ACC112 (cell line): ENCODE measurements at regions not wholly inside any gene's neighbourhood (a gene's known extent, or its start where the extent isn't known, plus 50 kb on each side); places are given as distances from the start of the nearest gene placed in this dataset.
"Not testable (repeated sequence)": the region's sequence is repeated elsewhere in the genome, so short reads cannot be mapped to it uniquely, and the experiment has no call there.

ENCODE experiments used
- H2AFZ ChIP-seq: fragments of 200-600 bp; sonication (generic); one replicate; pipeline ENCODE4 v1.6.0; 2017; ENCODE audit warnings: antibody characterized with exemption, low read length; ENCODE audit not compliant: unreplicated experiment
- H3K27ac ChIP-seq: fragments of 200-600 bp; sonication (generic); 2 replicates; pipeline ENCODE4 v1.5.1; 2014; ENCODE audit warnings: low read depth, mild to moderate bottlenecking, antibody characterized with exemption, low read length, moderate library complexity
- H3K27me3 ChIP-seq: fragments of 200-600 bp; sonication (generic); 2 replicates; pipeline ENCODE4 v1.6.1; 2014; ENCODE audit warnings: mild to moderate bottlenecking, antibody characterized with exemption, low read length, moderate library complexity, mixed read lengths; ENCODE audit not compliant: insufficient read depth
- H3K36me3 ChIP-seq: fragments of 200-600 bp; sonication (generic); 2 replicates; pipeline ENCODE4 v1.6.1; 2016; ENCODE audit warnings: mild to moderate bottlenecking, antibody characterized with exemption, low read length, moderate library complexity, mixed read lengths; ENCODE audit not compliant: insufficient read depth
- H3K4me1 ChIP-seq: fragments of 200-600 bp; sonication (generic); one replicate; pipeline ENCODE4 v1.6.1; 2016; ENCODE audit warnings: low read length, mixed read lengths; ENCODE audit not compliant: insufficient read depth, unreplicated experiment, control insufficient read depth
- H3K4me3 ChIP-seq: fragments of 200-600 bp; sonication (generic); 2 replicates; pipeline ENCODE4 v1.5.1; 2014; ENCODE audit warnings: mild to moderate bottlenecking, low read depth, low read length
- H3K79me2 ChIP-seq: fragments of 200-600 bp; sonication (generic); one replicate; pipeline ENCODE4 v1.6.0; 2016; ENCODE audit warnings: low read length; ENCODE audit not compliant: control insufficient read depth, unreplicated experiment, insufficient read depth

DNA sequence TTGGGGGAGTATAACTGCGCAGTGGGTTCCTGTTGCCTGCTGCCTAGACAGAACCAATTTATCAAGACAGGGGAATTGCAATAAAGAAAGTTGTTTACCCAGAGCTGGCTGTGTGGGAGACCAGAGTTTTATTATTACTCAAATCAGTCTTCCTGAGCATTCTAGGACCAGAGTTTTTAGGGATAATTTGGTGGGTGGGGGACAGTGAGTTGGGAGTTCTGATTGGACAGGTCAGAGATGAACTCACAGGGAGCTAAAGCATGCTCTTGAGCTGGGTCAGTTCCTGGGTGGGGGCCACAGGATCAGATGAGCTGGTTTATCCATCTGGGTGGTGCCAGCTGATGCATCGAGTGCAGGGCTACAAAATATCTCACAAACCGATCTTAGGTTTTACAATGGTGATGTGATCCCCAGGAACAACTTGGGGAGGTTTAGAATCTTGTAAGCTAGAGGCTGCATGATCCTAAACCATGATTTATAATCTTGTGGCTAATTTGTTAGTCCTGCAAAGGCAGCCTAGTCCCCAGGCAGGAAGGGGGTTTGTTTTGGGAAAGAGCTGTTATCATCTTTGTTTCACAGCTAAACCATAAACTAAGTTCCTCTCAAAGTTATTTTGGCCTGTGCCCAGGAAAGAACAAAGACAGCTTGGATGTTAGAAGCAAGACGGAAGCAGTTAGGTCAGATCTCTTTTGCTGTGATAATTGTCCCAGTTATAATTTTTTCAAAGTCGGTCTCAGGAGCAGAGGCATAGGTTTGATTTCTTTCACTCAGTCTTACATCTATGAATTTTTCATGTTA, 146.8 kb downstream of the PPIAL4G start:
- H2AFZ ChIP-seq, H3K79me2 ChIP-seq, H3K27me3 ChIP-seq, H3K36me3 ChIP-seq, H3K4me3 ChIP-seq: not testable (repeated sequence)
- Histone ChIP-seq H3K27ac (peak overlapping the region; percentile 28), H3K4me1 (peaks cover 23% of the 10 kb centered on the region)

DNA sequence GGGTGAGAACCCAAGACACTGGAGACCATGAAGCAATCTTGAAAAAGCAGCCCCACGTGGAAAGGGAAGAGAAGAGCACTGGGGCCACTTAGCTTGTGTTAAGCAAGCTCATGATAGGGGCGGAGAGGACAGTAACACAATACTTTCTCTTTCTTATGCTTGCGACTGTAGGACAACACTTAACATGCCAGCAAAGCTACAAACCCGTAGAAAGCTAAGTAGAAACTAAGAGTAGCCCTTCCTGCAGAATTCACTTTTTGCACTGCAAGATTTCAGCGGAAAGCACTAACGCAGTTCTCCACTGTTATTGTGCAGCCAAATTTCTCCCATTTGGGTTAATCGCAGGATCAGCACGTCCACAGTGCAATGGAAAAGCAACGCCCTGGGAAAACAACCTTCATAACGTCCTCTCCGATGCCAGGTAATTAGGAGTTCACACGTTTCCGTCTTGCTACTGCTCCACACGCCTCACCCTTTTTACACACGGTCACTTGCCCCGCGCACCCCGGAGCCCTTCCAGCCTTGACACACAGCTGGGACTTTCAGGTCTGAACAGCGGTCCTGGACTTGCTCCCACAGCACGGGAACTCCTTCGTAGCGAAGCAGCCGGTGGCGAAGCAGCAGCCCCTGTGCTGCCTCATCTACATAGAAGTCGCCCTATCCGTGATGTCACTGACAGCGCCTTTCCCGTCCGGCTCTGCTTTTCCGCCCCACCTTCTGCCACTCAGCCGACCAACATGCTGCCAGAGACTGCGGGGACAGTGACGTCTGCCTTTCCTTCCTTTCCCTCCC, 148.6 kb downstream of the PPIAL4G start:
- H3K27ac ChIP-seq: peak overlapping the region; percentile 84
- no peaks in the 10 kb centered on the region for H3K79me2 ChIP-seq
- H2AFZ ChIP-seq: peak overlapping the region; percentile 65
- H3K4me3 ChIP-seq: peak overlapping the region; percentile 77
- peaks cover 3% of the 10 kb centered on the region; the same call in 1 of the 2 replicates for H3K27me3 ChIP-seq
- H3K36me3 ChIP-seq: no peaks in the 10 kb centered on the region
- H3K4me1 ChIP-seq: peaks cover 23% of the 10 kb centered on the region

DNA sequence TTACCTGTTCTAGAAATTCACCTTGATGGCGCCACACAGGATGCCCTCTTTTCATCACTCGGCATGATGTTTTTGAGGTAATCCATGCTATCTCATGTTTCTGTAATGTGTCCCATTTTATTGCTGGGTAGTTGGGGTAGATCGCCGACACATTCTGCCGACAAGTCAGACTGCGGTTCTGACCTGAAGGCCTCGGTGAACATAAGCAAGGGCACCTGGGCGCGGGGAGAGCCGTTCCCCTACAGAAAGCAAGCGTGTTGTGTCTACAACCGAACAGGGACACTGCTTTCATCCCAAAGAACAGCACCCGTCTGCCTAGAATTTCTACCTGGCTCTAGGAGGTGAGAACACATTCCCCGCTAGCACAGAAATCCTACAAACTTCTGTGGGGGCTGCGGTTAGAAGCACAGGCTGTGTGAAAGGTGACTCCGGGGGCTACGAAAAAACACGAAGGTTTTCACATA, 149.2 kb downstream of the PPIAL4G start:
- Histone ChIP-seq H3K36me3 (no peaks in the 10 kb centered on the region), H3K27me3 (peaks cover 10% of the 10 kb centered on the region; the same call in 1 of the 2 replicates), H3K4me3 (peak overlapping the region; percentile 77), H2AFZ (peak overlapping the region; percentile 62), H3K27ac (peak overlapping the region; percentile 84), H3K4me1 (peaks cover 23% of the 10 kb centered on the region), H3K79me2 (no peaks in the 10 kb centered on the region)

DNA sequence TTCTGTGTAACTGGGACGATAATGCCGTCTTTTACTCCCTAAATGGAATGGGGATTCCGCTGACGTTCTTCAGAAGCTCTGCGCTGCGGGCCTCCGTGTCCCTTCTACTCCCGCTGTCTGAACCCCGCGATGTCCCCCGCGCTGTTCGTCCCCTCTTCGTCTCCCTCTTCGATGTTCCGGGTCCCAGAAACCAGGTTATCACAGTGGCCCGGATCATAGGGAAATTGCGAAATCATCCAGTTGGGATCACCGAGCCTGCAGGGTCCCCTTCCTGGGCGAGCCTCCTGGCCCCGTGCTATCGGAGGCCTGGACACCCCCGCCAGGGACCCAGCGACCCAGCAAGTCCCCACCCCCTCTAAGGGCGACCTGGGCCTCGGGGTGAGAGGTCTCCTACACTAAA, 154.2 kb downstream of the PPIAL4G start:
- no peak overlapping the region for H3K4me3 ChIP-seq
- H3K27me3 ChIP-seq: peaks cover 16% of the 10 kb centered on the region; the same call in 1 of the 2 replicates
- no peaks in the 10 kb centered on the region for H3K36me3 ChIP-seq
- H2AFZ ChIP-seq: no peak overlapping the region
- H3K4me1 ChIP-seq: peaks cover 5% of the 10 kb centered on the region
- no peaks in the 10 kb centered on the region for H3K79me2 ChIP-seq
- no peak overlapping the region for H3K27ac ChIP-seq

DNA sequence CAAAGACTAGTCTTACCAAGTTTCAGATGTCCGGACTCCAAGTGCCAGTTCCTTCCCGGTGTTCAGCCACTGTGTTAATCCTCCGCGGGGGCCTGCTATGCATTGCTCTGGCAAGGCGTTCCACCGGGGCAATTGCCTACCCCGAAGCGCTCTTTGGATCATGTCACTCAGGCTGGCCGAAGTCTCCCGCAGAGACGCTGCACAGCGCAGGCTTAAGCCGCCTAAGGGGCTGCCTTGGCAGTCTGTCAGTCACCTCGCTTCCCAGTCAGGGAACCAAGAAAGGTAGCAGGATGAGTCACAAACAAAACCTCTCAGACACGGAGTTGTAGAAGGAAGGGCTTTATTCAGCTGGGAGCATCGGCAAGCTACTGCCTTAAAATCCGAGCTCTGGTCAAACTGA, 158.1 kb downstream of the PPIAL4G start:
- not testable (repeated sequence) for H3K79me2 ChIP-seq, H3K4me1 ChIP-seq, H3K27ac ChIP-seq, H3K4me3 ChIP-seq, H3K36me3 ChIP-seq, H2AFZ ChIP-seq
- H3K27me3 ChIP-seq: peaks cover 16% of the 10 kb centered on the region; the same call in 1 of the 2 replicates

DNA sequence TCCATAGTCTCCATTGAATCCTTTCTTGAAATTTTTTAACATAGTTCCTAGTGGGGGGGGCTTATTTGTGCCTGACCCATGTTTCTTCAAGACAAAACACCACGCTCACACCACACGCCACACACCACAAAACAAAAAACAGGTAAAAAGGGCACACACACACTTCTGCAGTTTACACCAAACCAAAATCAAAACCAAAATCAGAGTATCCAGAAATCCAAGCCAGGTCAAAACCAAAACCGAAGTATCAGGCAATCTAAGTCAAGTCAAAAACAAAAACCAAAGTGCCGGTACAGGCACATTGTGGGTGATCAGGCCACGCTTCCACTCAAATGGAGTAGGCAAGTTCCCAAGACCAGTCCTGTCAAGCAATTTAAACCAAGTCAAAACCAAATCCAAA, 158.6 kb downstream of the PPIAL4G start:
- not testable (repeated sequence) for H3K4me3 ChIP-seq, H3K79me2 ChIP-seq, H3K4me1 ChIP-seq, H3K27ac ChIP-seq, H3K36me3 ChIP-seq, H2AFZ ChIP-seq
- H3K27me3 ChIP-seq: peaks cover 11% of the 10 kb centered on the region; the same call in 1 of the 2 replicates

DNA sequence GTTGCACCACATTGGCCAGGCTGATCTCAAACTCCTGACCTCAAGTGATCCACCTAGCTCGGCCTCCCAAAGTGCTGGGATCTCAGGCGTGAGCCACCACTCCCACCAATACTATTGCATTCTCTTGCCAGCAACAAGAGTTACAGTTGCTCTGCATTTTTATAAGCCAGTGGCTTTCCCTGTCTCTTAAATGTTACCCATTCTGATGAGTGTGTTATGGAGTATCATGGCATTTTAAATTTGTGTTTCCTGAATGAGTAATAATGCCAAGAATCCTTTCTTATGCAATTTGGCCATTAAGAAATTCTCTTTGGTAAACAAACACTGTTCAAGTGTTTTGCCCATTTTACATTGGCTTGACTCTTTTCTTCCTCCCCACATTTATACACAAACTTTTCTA, 163.0 kb downstream of the PPIAL4G start:
- H3K36me3 ChIP-seq, H3K27ac ChIP-seq, H3K4me3 ChIP-seq, H3K79me2 ChIP-seq, H2AFZ ChIP-seq, H3K4me1 ChIP-seq: not testable (repeated sequence)
- peaks cover 28% of the 10 kb centered on the region for H3K27me3 ChIP-seq

DNA sequence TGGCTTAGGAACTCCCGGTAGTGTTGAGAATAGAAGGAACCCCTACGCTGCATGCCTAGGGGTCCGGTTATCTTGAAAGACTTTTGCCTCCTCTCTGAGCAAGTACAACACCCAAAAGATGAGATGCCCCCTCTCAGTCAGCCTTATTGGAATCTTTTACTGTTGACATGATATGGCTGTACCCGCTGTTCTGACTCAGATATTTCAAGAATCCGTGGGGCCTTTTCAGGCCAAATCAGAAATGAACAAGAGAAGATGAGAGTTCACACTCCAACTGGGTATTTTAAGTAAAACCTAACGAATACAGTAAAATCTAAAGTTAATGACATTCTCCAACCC, 164.2 kb downstream of the PPIAL4G start:
- H3K79me2 ChIP-seq: no peaks in the 10 kb centered on the region
- H3K36me3 ChIP-seq: no peaks in the 10 kb centered on the region
- no peak overlapping the region for H3K27ac ChIP-seq
- H3K27me3 ChIP-seq: peaks cover 28% of the 10 kb centered on the region
- H3K4me1 ChIP-seq: peaks cover 4% of the 10 kb centered on the region
- peak overlapping the region; percentile 57; the same call in 1 of the 2 replicates for H3K4me3 ChIP-seq
- H2AFZ ChIP-seq: no peak overlapping the region

DNA sequence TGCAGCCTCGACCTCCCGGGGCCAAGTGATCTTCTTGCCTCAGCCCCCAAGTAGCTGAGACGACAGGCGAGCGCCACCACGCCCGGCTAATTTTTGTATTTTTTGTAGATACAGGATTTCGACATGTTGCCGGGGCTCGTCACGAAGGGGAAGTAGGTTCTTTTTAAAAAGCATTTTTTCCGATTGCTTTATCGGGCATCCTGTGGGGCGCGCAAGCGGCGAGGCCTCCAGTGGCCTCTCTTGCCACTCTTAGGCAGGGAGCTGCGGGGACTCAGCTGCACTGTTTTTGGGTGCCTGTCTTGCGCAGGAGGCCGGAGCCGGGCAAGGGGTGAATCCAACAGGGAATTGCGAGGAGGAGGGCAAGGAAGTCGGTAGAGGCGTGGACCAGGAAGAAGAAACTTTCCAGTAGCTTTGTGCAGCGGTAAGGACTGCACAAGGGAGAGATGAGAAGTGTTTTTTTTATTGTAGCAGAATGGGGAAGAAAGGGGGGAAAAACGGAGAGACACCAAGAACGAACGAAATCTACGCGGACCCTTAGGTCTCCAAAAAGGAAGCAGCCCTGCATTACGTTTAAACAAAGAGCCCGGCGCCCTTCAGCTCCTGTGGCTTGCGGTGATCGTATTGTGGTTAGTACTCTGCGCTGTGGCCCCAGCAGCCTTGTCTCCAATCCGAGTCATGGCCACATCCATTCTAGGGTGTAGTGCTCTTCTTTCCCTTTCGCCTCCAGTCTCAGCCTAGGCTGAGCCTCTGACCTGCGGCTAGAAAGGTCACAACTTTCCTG, 164.8 kb downstream of the PPIAL4G start:
- peak overlapping the region; percentile 33 for H2AFZ ChIP-seq
- peaks cover 4% of the 10 kb centered on the region for H3K4me1 ChIP-seq
- H3K36me3 ChIP-seq: no peaks in the 10 kb centered on the region
- H3K4me3 ChIP-seq: peak overlapping the region; percentile 57
- H3K79me2 ChIP-seq: no peaks in the 10 kb centered on the region
- H3K27ac ChIP-seq: no peak overlapping the region
- peaks cover 28% of the 10 kb centered on the region for H3K27me3 ChIP-seq

DNA sequence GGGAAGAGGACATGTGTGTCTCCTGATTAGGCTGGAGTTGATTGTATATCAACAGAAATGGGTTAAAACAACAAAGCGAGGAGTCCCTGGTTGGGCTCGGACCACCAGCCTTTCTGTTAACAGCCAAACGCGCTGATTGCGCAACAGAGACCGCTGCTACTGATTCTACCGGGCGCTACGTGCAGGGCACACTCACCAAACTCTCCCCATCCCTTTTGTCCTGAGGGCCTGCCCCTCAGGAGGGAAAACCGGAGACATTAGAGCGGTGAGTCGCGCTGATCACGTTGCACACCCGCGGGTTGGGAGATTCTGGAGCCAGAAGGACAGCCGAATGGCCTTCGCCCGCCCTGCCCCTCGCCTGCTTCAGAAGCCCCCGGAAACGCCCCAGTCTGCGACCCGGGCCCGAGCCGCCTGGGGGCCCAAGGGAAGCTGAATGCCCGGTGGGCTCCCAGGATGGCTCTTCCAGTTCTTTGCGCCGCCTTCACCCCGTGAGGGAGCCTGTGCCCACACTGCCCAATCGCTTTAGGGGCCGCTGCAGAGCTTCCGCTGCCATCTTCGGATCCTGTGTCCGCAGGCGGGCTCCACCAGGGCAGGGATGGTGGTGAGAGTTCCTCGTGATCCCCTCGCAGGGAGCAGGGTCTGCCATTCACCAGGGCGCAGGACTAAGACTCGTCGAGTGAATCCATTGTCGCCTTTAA, 165.4 kb upstream of the NBPF11 start:
- H3K79me2 ChIP-seq: no peaks in the 10 kb centered on the region
- H3K27me3 ChIP-seq: peaks cover 28% of the 10 kb centered on the region
- H3K36me3 ChIP-seq: no peaks in the 10 kb centered on the region
- peak overlapping the region; percentile 57; the same call in 1 of the 2 replicates for H3K4me3 ChIP-seq
- no peak overlapping the region for H2AFZ ChIP-seq
- peaks cover 4% of the 10 kb centered on the region for H3K4me1 ChIP-seq
- H3K27ac ChIP-seq: no peak overlapping the region
